Ovary (tissue), 3 donors: ENCODE measurements at regions not wholly inside any gene's neighbourhood (a gene's known extent, or its start where the extent isn't known, plus 50 kb on each side); places are given as distances from the start of the nearest gene placed in this dataset.

Experiments used
- EP300 ChIP-seq: sonication (generic); formaldehyde crosslinking; IDR thresholded peaks from one replicate; pipeline ENCODE4 v1.6.1; 2017; ENCODE audit warnings: antibody characterized with exemption
- POLR2A ChIP-seq: fragments of 450-650 bp; IDR thresholded peaks from one replicate; pipeline ENCODE4 v1.6.1; 2017; ENCODE audit warnings: antibody characterized with exemption, mild to moderate bottlenecking, moderate library complexity
- TF ChIP-seq, protein P1 (sequence below), 3 donors: fragments of 450-650 bp in 2 of 3; fragments of 200-600 bp in 1 of 3; IDR thresholded peaks; one replicate each; pipeline versions ENCODE4 v1.5.1 to v1.8.0; 2016 to 2022; ENCODE audit warnings: antibody characterized with exemption in 3 of 3, mild to moderate bottlenecking in 1 of 3
- donor health status: DM: no; HTN: no; CAD: no.

DNA sequence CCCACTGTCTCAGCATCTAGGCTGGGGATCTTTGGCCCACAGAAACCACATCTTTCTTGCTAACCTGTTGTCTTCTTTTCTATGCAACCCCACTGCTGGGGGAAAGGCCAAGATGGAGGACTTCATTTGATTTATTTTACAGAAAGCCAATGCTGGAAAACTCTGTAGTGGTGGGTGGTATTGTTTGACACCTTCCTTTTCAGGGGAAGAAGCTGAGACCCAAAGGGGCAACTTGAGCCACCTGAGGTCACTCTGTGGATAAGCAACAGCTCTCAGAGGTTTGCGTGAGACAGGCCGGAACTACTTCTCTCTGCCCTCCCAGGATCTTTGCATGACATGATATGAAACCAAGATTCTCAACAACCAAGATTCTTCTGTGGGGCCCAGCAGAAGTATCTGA, 645.2 kb downstream of the VRK1 start:
- TF ChIP-seq, protein P1, sequence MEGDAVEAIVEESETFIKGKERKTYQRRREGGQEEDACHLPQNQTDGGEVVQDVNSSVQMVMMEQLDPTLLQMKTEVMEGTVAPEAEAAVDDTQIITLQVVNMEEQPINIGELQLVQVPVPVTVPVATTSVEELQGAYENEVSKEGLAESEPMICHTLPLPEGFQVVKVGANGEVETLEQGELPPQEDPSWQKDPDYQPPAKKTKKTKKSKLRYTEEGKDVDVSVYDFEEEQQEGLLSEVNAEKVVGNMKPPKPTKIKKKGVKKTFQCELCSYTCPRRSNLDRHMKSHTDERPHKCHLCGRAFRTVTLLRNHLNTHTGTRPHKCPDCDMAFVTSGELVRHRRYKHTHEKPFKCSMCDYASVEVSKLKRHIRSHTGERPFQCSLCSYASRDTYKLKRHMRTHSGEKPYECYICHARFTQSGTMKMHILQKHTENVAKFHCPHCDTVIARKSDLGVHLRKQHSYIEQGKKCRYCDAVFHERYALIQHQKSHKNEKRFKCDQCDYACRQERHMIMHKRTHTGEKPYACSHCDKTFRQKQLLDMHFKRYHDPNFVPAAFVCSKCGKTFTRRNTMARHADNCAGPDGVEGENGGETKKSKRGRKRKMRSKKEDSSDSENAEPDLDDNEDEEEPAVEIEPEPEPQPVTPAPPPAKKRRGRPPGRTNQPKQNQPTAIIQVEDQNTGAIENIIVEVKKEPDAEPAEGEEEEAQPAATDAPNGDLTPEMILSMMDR (IDR thresholded peaks at IDR 0.05): no peak
- TF ChIP-seq POLR2A (no peak), EP300 (no peak)
